A549 (cell line): ENCODE measurements at regions not wholly inside any gene's neighbourhood (a gene's known extent, or its start where the extent isn't known, plus 50 kb on each side); places are given as distances from the start of the nearest gene placed in this dataset.

ENCODE experiments used
- ATAC-seq, 2 experiments: fragments of 200-7000 bp in 1 of 2; fragments of >200 bp in 1 of 2; cut with Nextera tagmentation in 1 of 2; cut with Tn5 transposase in 1 of 2; 3 replicates each; pipeline versions ENCODE4 v1.8.0 to v1.9.1; 2018 to 2020; ENCODE audit warnings: mild to moderate bottlenecking in 1 of 2, moderate library complexity in 1 of 2
- CTCF ChIA-PET: fragments of 300-600 bp; sonication (Branson Sonifier 250); formaldehyde crosslinking; extraction: SDS; loops from one replicate; lab custom pipeline; 2021; ENCODE audit warnings: antibody characterized with exemption, inconsistent platforms; lab: Yijun Ruan, JAX
- POLR2A ChIA-PET: fragments of 350-600 bp; formaldehyde crosslinking; extraction: SDS; loops from one replicate; lab custom pipeline; 2021; ENCODE audit warnings: antibody characterized with exemption, inconsistent platforms; lab: Yijun Ruan, JAX
- DNase-seq, 2 experiments: peaks; one replicate each; pipeline versions ENCODE4 v3.0.0 to v3.0.0-alpha.2; 2011 to 2016; ENCODE audit warnings: low read depth in 1 of 2, low spot score in 1 of 2
- FAIRE-seq: peaks from 2 replicates; lab custom pipeline; 2011; peaks lifted over from hg19 to GRCh38; lab: Jason Lieb, UNC
- H3K27ac ChIP-seq, 2 experiments: fragments of >200 bp; sonication (Bioruptor Twin); formaldehyde crosslinking; 3 replicates each; pipeline ENCODE4 v1.5.1; 2016 to 2017
- H3K4me1 ChIP-seq: fragments of >200 bp; sonication (Bioruptor Twin); formaldehyde crosslinking; 3 replicates; pipeline ENCODE4 v1.6.1; 2016
- H3K4me2 ChIP-seq: fragments of >200 bp; sonication (Bioruptor Twin); formaldehyde crosslinking; 3 replicates; pipeline ENCODE4 v1.6.1; 2016
- H3K4me3 ChIP-seq: fragments of >200 bp; sonication (Bioruptor Twin); formaldehyde crosslinking; 3 replicates; pipeline ENCODE4 v1.5.1; 2016
- H3K9me3 ChIP-seq: fragments of >200 bp; sonication (Bioruptor Twin); formaldehyde crosslinking; 3 replicates; pipeline ENCODE4 v1.6.1; 2016
- CBX8 ChIP-seq: fragments of 200-600 bp; sonication (generic); IDR thresholded peaks from 2 replicates; pipeline ENCODE4 v1.6.1; 2016
- CHD2 ChIP-seq: fragments of 150-350 bp; IDR thresholded peaks from 2 replicates; pipeline ENCODE4 v1.6.1; 2014; ENCODE audit warnings: low read length; ENCODE audit not compliant: partially characterized antibody
- HEYL ChIP-seq: fragments of 250-450 bp; sonication (Bioruptor Pico); IDR thresholded peaks from 2 replicates; pipeline ENCODE4 v1.8.0; 2021; ENCODE audit warnings: mild to moderate bottlenecking, moderate library complexity
- HOXA7 ChIP-seq: fragments of 250-450 bp; sonication (Bioruptor Pico); IDR thresholded peaks from 2 replicates; pipeline ENCODE4 v1.5.0; 2020; ENCODE audit warnings: mild to moderate bottlenecking, moderate library complexity
- HOXB13 ChIP-seq: fragments of 250-450 bp; sonication (Bioruptor Pico); IDR thresholded peaks from 2 replicates; pipeline ENCODE4 v1.5.0; 2020; ENCODE audit warnings: low read depth, mild to moderate bottlenecking, moderate library complexity
- NPAS2 ChIP-seq: fragments of 250-450 bp; sonication (Bioruptor Pico); IDR thresholded peaks from 2 replicates; pipeline ENCODE4 v1.8.0; 2022; ENCODE audit warnings: mild to moderate bottlenecking, moderate library complexity, borderline replicate concordance
- POLR2A ChIP-seq: IDR thresholded peaks from 2 replicates; pipeline ENCODE4 v1.6.1; 2012; ENCODE audit warnings: mild to moderate bottlenecking, low read length
- RCOR1 ChIP-seq: fragments of 150-350 bp; IDR thresholded peaks from 2 replicates; pipeline ENCODE4 v1.6.1; 2014; ENCODE audit warnings: antibody characterized with exemption, low read length, low read depth
- RFX5 ChIP-seq: fragments of 450-650 bp; IDR thresholded peaks from 2 replicates; pipeline ENCODE4 v1.7.1; 2014; ENCODE audit warnings: antibody characterized with exemption, mild to moderate bottlenecking, moderate library complexity
- SMC3 ChIP-seq: fragments of >200 bp; sonication (Bioruptor Twin); formaldehyde crosslinking; IDR thresholded peaks from 3 replicates; pipeline ENCODE4 v1.6.1; 2018; ENCODE audit warnings: inconsistent platforms
- TP53 ChIP-seq: fragments of 250-450 bp; sonication (Bioruptor Pico); IDR thresholded peaks from 2 replicates; pipeline ENCODE4 v1.5.0; 2021; ENCODE audit warnings: mild to moderate bottlenecking, moderate library complexity
- ZC3H11A ChIP-seq: fragments of 450-650 bp; IDR thresholded peaks from 2 replicates; pipeline ENCODE4 v1.6.1; 2014; ENCODE audit warnings: antibody characterized with exemption, mild to moderate bottlenecking
- WGBS: methylation state at CpG from one replicate; pipeline ENCODE4 v1.1.6; 2017; ENCODE audit errors: missing lambda C conversion rate; 5-methylcytosine and 5-hydroxymethylcytosine counted together
- TF ChIP-seq, protein P1 (sequence below): fragments of >200 bp; sonication (Bioruptor Twin); formaldehyde crosslinking; IDR thresholded peaks from 3 replicates; pipeline ENCODE4 v1.5.1; 2016
- TF ChIP-seq, protein P2 (sequence below): fragments of 250-450 bp; sonication (Bioruptor Pico); IDR thresholded peaks from 2 replicates; pipeline ENCODE4 v1.5.0; 2021; ENCODE audit warnings: mild to moderate bottlenecking, moderate library complexity, borderline replicate concordance
- TF ChIP-seq, protein P3 (sequence below): fragments of >200 bp; sonication (Bioruptor Twin); formaldehyde crosslinking; IDR thresholded peaks from 2 replicates; pipeline ENCODE4 v1.6.1; 2016
- TF ChIP-seq, protein P4 (sequence below): fragments of 150-350 bp; IDR thresholded peaks from 2 replicates; pipeline ENCODE4 v1.6.1; 2014; ENCODE audit warnings: low read depth, mild to moderate bottlenecking, low read length
- TF ChIP-seq, protein P5 (sequence below): fragments of 250-450 bp; sonication (Bioruptor Pico); IDR thresholded peaks from 2 replicates; pipeline ENCODE4 v1.5.0; 2020; ENCODE audit warnings: low read depth, mild to moderate bottlenecking, moderate library complexity

DNA sequence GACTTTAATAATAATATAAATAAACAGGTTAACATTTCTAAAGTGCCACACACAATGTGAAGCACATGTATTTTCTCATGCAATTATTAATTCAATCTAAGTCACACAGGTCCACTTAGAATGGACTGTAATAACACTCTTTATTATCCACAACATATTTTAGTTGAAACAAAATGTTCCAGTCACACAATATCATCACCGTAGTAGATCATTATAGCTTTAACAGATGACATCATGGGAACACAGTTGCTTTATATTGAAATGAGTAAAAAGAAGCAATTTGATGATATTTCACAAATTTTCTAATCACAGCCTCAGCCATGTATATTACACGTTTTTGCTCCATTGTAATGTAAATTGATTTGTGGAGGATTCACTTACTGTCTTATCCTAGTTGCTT is 266.3 kb downstream of the MEIS1 start:
- Histone ChIP-seq H3K27ac (no peak overlapping the region), H3K4me3 (no peak overlapping the region), H3K4me1 (no peaks in the 10 kb centered on the region), H3K9me3 (no peaks in the 10 kb centered on the region), H3K4me2 (no peak overlapping the region)
- no peak for TF ChIP-seq TP53 (CRISPR knock-in tag)
- ChIA-PET CTCF (no interaction called here), POLR2A (no interaction called here)
- 43% methylated on average over 2 of the region's 2 CpGs for WGBS
- ATAC-seq: no peak
- no peak for DNase-seq
- FAIRE-seq: no peak

DNA sequence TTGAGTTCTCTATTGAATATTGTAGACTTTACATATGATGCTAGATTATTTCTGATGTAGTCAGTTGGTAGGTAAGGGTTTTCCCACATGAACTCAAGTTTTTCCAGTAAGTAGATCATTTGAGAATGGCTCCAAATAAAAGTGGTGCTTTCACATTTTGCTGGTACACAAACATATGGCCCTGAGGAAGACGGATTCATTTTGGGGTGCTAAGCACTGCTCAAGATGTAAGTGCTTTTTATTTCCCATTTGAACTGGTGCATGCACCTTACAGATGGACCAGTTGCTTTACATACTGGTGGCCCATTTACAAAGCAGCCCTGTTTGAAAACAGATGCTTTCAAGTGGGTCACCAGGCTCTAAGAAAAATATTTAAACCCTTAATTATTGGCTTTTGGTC is 266.7 kb downstream of the MEIS1 start:
- POLR2A ChIA-PET: no interaction called here
- TF ChIP-seq, protein P1, sequence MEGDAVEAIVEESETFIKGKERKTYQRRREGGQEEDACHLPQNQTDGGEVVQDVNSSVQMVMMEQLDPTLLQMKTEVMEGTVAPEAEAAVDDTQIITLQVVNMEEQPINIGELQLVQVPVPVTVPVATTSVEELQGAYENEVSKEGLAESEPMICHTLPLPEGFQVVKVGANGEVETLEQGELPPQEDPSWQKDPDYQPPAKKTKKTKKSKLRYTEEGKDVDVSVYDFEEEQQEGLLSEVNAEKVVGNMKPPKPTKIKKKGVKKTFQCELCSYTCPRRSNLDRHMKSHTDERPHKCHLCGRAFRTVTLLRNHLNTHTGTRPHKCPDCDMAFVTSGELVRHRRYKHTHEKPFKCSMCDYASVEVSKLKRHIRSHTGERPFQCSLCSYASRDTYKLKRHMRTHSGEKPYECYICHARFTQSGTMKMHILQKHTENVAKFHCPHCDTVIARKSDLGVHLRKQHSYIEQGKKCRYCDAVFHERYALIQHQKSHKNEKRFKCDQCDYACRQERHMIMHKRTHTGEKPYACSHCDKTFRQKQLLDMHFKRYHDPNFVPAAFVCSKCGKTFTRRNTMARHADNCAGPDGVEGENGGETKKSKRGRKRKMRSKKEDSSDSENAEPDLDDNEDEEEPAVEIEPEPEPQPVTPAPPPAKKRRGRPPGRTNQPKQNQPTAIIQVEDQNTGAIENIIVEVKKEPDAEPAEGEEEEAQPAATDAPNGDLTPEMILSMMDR: no peak
- TF ChIP-seq RFX5 (no peak), NPAS2 (CRISPR knock-in tag) (no peak), HEYL (no peak), CBX8 (no peak)
- TF ChIP-seq, protein P2, sequence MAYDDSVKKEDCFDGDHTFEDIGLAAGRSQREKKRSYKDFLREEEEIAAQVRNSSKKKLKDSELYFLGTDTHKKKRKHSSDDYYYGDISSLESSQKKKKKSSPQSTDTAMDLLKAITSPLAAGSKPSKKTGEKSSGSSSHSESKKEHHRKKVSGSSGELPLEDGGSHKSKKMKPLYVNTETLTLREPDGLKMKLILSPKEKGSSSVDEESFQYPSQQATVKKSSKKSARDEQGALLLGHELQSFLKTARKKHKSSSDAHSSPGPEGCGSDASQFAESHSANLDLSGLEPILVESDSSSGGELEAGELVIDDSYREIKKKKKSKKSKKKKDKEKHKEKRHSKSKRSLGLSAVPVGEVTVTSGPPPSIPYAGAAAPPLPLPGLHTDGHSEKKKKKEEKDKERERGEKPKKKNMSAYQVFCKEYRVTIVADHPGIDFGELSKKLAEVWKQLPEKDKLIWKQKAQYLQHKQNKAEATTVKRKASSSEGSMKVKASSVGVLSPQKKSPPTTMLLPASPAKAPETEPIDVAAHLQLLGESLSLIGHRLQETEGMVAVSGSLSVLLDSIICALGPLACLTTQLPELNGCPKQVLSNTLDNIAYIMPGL (CRISPR knock-in tag): no peak
- TF ChIP-seq, all 56 proteins: peak for 0
- Histone ChIP-seq H3K4me3 (no peak overlapping the region), H3K9me3 (no peaks in the 10 kb centered on the region), H3K4me1 (no peaks in the 10 kb centered on the region), H3K4me2 (no peak overlapping the region), H3K27ac (no peak overlapping the region)
- 30% methylated on average over 1 of the region's 1 CpG for WGBS
- FAIRE-seq (no peak), ATAC-seq (no peak), DNase-seq (no peak)
- CTCF ChIA-PET: no interaction called here

DNA sequence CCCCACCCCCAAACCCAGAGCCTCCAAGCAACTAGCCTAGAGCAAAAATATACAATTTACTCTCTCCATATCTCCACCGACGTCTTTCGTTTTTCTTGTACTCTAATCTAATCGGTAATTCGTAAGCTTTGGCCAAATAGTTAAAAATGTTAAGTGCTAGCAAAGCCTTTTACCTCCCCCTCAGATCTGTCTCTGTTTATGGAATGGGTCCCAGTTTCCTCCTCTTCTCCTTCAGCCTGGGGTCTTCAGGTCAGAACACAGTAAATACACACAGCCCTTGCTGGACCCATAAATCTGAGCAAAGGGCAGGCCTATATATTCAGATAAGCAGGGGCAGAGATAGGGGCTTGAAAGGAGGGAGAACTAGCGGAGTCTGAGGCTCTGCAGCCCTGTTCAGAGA is 267.4 kb downstream of the MEIS1 start:
- H3K4me1 ChIP-seq: no peaks in the 10 kb centered on the region
- FAIRE-seq: no peak
- no peak overlapping the region for H3K4me2 ChIP-seq
- H3K27ac ChIP-seq: no peak overlapping the region
- TF ChIP-seq, protein P3, sequence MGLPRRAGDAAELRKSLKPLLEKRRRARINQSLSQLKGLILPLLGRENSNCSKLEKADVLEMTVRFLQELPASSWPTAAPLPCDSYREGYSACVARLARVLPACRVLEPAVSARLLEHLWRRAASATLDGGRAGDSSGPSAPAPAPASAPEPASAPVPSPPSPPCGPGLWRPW: no peak
- TF ChIP-seq RCOR1 (no peak), HOXA7 (CRISPR knock-in tag) (no peak), SMC3 (no peak), ZC3H11A (no peak), HOXB13 (no peak), CHD2 (no peak), POLR2A (no peak), CBX8 (no peak), TP53 (CRISPR knock-in tag) (no peak)
- TF ChIP-seq, protein P4, sequence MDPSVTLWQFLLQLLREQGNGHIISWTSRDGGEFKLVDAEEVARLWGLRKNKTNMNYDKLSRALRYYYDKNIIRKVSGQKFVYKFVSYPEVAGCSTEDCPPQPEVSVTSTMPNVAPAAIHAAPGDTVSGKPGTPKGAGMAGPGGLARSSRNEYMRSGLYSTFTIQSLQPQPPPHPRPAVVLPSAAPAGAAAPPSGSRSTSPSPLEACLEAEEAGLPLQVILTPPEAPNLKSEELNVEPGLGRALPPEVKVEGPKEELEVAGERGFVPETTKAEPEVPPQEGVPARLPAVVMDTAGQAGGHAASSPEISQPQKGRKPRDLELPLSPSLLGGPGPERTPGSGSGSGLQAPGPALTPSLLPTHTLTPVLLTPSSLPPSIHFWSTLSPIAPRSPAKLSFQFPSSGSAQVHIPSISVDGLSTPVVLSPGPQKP: no peak
- TF ChIP-seq, protein P5, sequence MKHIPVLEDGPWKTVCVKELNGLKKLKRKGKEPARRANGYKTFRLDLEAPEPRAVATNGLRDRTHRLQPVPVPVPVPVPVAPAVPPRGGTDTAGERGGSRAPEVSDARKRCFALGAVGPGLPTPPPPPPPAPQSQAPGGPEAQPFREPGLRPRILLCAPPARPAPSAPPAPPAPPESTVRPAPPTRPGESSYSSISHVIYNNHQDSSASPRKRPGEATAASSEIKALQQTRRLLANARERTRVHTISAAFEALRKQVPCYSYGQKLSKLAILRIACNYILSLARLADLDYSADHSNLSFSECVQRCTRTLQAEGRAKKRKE (CRISPR knock-in tag): no peak
- CTCF ChIA-PET: no interaction called here
- no peak for ATAC-seq
- 75% methylated on average over 6 of the region's 6 CpGs for WGBS
- H3K9me3 ChIP-seq: no peaks in the 10 kb centered on the region
- DNase-seq: no peak
- POLR2A ChIA-PET: no interaction called here
- H3K4me3 ChIP-seq: no peak overlapping the region
